Activated CD8-positive, alpha-beta T cell treated with anti-CD3 and anti-CD28 coated beads for 36 hours (primary cell): ENCODE measurements at regions not wholly inside any gene's neighbourhood (a gene's known extent, or its start where the extent isn't known, plus 50 kb on each side); places are given as distances from the start of the nearest gene placed in this dataset.

ENCODE experiments used
- ATAC-seq: fragments of 200-7000 bp; cut with Tn5 transposase; one replicate; pipeline ENCODE4 v1.10.0; 2021; ENCODE audit warnings: mild to moderate bottlenecking, moderate library complexity
- CTCF ChIA-PET: fragments of 350-600 bp; sonication (Branson Sonifier 250); formaldehyde crosslinking; loops from one replicate; lab custom pipeline; 2021; ENCODE audit warnings: antibody characterized with exemption; lab: Charles Lee
- POLR2A ChIA-PET: fragments of 350-600 bp; sonication (Branson Sonifier 250); formaldehyde crosslinking; loops from one replicate; lab custom pipeline; 2021; ENCODE audit warnings: antibody characterized with exemption; lab: Charles Lee
- DNase-seq: peaks from one replicate; pipeline ENCODE4 v3.0.0-alpha.2; 2020
- H3K27ac Mint-ChIP-seq: one replicate; pipeline ENCODE4 v1.8.0; 2021; ENCODE audit warnings: mild to moderate bottlenecking, mixed read lengths
- H3K27me3 Mint-ChIP-seq: one replicate; pipeline ENCODE4 v1.8.0; 2021; ENCODE audit warnings: mixed read lengths
- H3K36me3 Mint-ChIP-seq: one replicate; pipeline ENCODE4 v1.8.0; 2021; ENCODE audit warnings: low read depth, mixed read lengths
- H3K4me1 Mint-ChIP-seq: one replicate; pipeline ENCODE4 v1.8.0; 2021; ENCODE audit warnings: low read depth, mixed read lengths
- H3K4me3 Mint-ChIP-seq: one replicate; pipeline ENCODE4 v1.8.0; 2021; ENCODE audit warnings: mild to moderate bottlenecking, moderate library complexity, mixed read lengths
- H3K9me3 Mint-ChIP-seq: one replicate; pipeline ENCODE4 v1.8.0; 2021; ENCODE audit warnings: mixed read lengths
- CTCF ChIP-seq: fragments of 200-600 bp; IDR thresholded peaks from one replicate; pipeline ENCODE4 v1.8.0; 2022; ENCODE audit warnings: antibody characterized with exemption, mild to moderate bottlenecking
- intact Hi-C: fragments of 100-400 bp; cut with micrococcal nuclease; formaldehyde crosslinking; loops from one replicate; pipeline ENCODE4 v1.10.0; 2022

- no peak overlapping the region for H3K4me3 Mint-ChIP-seq
- intact Hi-C loops, result no loop called here
- no peak for TF ChIP-seq CTCF
- DNase-seq (no peak), ATAC-seq (no peak)
- H3K27me3 Mint-ChIP-seq, result peaks cover 15% of the 10 kb centered on the region
- H3K36me3 Mint-ChIP-seq, result no peaks in the 10 kb centered on the region
- H3K9me3 Mint-ChIP-seq, result no peaks in the 10 kb centered on the region
- ChIA-PET POLR2A (no interaction called here), CTCF (interaction anchor here (1.3 kb wide), 1 partner anchor 9 kb away, joined by 3 read pairs; no protein-coding TSS in a partner anchor)
- H3K27ac Mint-ChIP-seq, result no peak overlapping the region
- H3K4me1 Mint-ChIP-seq, result peaks cover 5% of the 10 kb centered on the region
Measured at GRCh38 chr6:150549674-150550101, 50.0 kb upstream of the PLEKHG1 start.
